Adipose tissue (tissue), 3 donors: ENCODE measurements at regions not wholly inside any gene's neighbourhood (a gene's known extent, or its start where the extent isn't known, plus 50 kb on each side); places are given as distances from the start of the nearest gene placed in this dataset.
"Not testable (repeated sequence)": the region's sequence is repeated elsewhere in the genome, so short reads cannot be mapped to it uniquely, and the experiment has no call there.

ENCODE experiments used
- H3K27ac ChIP-seq: one replicate; pipeline ENCODE4 v1.5.1; 2013; ENCODE audit warnings: low read depth, low read length
- WGBS, 3 donors: extraction: QIAGEN DNeasy Blood & Tissue Kit; methylation state at CpG; one replicate each; pipeline ENCODE4 v1.1.7; 2013; 5-methylcytosine and 5-hydroxymethylcytosine counted together
- donor health status: healthy with polysubstance abuse.
- donor health status: Bipolar disorder and iron deficiency.
- donor health status: healthy.

- 71 to 78% (median 77%) methylated on average over 9 of the region's 9 CpGs for WGBS, 3 donors
- H3K27ac ChIP-seq: no peak overlapping the region
These were observed 112.5 kb downstream of the RPLP1 start for GRCh38 chr15:69565066-69565655.

GRCh38 chr15:69567238-69567760 lies 114.7 kb downstream of the RPLP1 start:
- H3K27ac ChIP-seq: not testable (repeated sequence)
- 93 to 97% (median 96%) methylated on average over 31 of the region's 31 CpGs for WGBS, 3 donors

DNA sequence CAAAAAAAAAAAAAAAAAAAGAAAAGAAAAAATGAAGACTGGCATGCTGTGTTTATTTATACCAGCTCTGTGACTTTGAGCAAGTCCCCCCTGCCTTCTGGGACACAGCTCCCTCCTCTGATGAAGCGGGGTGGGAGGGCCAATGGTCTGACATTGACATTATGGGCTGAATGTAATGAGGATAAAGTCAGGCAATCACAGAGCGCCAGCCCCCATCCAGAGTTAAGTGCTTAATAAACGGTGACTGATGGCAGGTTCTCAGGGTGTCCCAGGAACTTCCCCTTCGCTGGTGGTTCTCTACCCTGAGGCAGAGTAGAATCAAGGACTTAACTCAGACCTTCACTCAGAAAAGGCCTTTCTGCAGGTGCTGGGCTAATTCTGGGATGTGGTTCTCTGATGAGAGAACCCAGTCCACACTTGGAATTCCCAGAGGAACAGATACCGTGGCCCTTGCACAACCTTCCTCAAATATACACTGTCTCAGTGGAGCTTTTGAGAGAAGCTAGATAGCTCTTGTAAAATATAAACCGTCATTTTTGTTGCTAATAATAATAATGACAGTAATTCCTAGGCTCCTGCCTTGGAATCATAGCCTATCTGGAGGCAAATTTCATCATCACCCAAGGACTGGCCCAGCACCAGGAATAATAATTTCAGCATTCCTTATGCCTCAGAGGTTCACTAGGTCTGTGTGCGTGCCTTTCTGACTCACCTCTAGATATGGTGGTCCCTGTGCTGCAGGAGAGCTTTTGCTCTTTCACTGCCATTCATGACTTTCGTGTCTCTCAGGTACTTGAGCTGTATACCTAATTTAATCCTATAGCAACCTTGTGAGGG lies 115.8 kb downstream of the RPLP1 start:
- WGBS, 3 donors: 73 to 86% (median 77%) methylated on average over 8 of the region's 8 CpGs

DNA sequence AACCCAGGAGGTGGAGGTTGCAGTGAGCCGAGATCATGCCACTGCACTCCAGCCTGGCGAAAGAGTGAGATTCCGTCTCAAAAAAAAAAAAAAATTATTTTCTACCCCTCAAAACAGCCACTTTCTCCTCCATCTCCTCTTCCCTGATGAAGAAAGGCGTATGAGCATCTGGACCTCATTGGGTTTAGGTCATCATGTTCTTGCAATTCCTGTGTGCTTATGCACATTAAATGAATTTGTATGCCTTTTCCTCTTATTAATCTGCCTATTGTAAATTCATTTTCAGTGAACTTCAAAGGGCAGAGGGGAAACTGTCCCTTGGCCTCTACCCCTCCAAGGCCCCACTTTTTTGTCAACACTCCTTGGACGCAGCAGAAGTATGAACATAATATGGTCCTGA lies 117.8 kb downstream of the RPLP1 start:
- no peak overlapping the region for H3K27ac ChIP-seq
- WGBS, 3 donors: 60 to 98% (median 93%) methylated on average over 5 of the region's 5 CpGs

More for the DNA sequence above, 115.8 kb downstream of the RPLP1 start:
- no peak overlapping the region for H3K27ac ChIP-seq

GRCh38 chr15:69570997-69571396 lies 118.4 kb downstream of the RPLP1 start:
- no peak overlapping the region for H3K27ac ChIP-seq
- WGBS, 3 donors: 96 to 97% (median 96%) methylated on average over 5 of the region's 5 CpGs

DNA sequence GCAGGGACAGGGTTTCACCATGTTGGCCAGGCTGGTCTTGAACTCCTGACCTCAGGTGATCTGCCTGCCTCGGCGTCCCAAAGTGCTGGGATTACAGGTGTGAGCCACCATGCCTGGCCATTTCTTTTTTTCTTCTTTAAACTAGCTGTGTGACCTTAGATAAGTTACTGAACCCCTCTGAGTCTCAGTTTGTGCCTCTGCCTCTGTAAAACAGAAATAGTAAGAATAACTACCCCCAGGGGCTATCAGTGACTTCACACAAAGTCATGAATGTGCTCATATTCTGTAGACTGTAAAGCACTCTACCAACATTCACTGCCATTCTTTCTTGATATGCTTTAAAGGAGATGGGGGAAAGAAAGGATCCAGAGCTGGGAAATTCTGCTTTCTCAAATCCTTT lies 120.7 kb downstream of the RPLP1 start:
- 88 to 94% (median 92%) methylated on average over 2 of the region's 2 CpGs for WGBS, 3 donors
- not testable (repeated sequence) for H3K27ac ChIP-seq

- no peak overlapping the region for H3K27ac ChIP-seq
- 62 to 83% (median 71%) methylated on average over 13 of the region's 13 CpGs for WGBS, 3 donors
These were observed 121.3 kb downstream of the RPLP1 start for GRCh38 chr15:69573815-69574475.

DNA sequence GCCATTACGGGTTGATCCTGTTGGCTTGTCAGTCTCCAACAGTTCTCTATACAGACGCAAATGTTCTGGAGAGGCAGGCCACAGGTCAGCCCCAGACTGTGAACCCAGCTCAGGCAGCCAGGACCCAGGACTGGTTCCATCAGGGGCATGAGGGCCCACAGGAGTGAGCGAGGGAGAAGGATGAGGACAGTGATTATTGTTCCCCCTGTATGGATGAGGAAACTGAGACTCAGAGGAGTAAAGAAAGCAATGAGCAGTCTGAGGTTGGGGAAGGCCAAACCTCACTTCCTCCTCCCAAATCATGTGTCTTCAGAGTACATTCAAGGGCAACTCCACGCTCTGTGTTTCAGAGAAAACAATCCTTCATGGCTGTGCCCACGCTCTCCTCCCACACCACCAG lies 121.9 kb downstream of the RPLP1 start:
- 80 to 84% (median 82%) methylated on average over 5 of the region's 5 CpGs for WGBS, 3 donors
- no peak overlapping the region for H3K27ac ChIP-seq

- H3K27ac ChIP-seq: no peak overlapping the region
- 90 to 99% (median 93%) methylated on average over 6 of the region's 6 CpGs for WGBS, 3 donors
These were observed 122.8 kb downstream of the RPLP1 start for GRCh38 chr15:69575387-69575786.

DNA sequence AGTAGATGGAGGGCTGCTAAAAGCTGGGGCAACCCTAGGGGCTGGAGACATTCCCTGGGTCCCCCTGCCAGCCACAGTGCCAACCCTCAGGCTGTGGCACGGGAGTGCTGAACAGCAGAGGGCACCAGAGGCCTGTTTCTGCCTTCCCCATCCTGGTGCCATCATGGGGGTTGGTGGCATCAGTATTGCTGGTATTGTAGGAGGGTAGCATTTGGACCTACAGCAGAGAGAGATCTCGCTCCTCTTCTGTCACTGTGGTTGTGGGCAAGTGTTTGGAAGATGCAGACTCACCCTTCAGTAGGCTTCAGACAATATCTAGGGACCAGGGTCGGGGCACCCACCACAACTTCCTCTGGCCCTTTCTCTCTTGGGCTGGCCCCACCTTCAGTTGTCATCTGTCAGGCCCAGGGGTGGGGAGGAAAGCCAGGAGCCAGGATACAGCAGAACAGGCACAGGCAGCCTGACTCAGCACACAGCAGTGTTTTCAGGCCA lies 123.5 kb downstream of the RPLP1 start:
- 34 to 53% (median 47%) methylated on average over 3 of the region's 3 CpGs for WGBS, 3 donors
- H3K27ac ChIP-seq: no peak overlapping the region

GRCh38 chr15:69576948-69577351 lies 124.3 kb downstream of the RPLP1 start:
- 38 to 88% (median 83%) methylated on average over 4 of the region's 4 CpGs for WGBS, 3 donors
- no peak overlapping the region for H3K27ac ChIP-seq

GRCh38 chr15:69577397-69577796 lies 124.8 kb downstream of the RPLP1 start:
- 82 to 91% (median 89%) methylated on average over 7 of the region's 7 CpGs for WGBS, 3 donors
- H3K27ac ChIP-seq: no peak overlapping the region

DNA sequence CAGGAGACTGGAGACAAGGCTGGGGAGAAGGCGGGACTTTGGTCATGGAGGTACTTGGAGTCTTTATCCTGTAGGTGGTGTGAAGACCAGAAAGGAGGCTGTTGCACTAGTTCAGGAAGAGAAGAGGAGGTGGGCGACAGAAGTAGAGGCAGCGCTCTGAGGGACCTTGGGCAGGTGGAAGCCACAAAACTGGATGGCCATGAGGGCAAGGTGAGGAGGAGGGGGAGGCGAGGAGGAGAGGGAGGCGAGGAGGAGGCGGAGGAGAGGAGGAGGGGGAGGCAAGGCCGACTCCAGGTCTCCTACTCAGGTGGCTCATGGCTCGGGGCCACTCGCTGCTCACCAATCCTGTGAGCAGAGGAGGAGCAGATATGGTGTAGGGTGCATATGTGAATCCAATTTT lies 125.6 kb downstream of the RPLP1 start:
- WGBS, 3 donors: 78 to 98% (median 95%) methylated on average over 9 of the region's 9 CpGs
- H3K27ac ChIP-seq: no peak overlapping the region

GRCh38 chr15:69578787-69579583 lies 126.4 kb downstream of the RPLP1 start:
- 43 to 65% (median 59%) methylated on average over 15 of the region's 15 CpGs for WGBS, 3 donors
- no peak overlapping the region for H3K27ac ChIP-seq

GRCh38 chr15:69579950-69580618 lies 127.5 kb downstream of the RPLP1 start:
- H3K27ac ChIP-seq: no peak overlapping the region
- WGBS, 3 donors: 71 to 85% (median 84%) methylated on average over 7 of the region's 7 CpGs

GRCh38 chr15:69583626-69584025 lies 131.0 kb downstream of the RPLP1 start:
- no peak overlapping the region for H3K27ac ChIP-seq
- WGBS, 3 donors: 36 to 65% (median 40%) methylated on average over 3 of the region's 3 CpGs

GRCh38 chr15:69585937-69586336 lies 133.3 kb downstream of the RPLP1 start:
- WGBS, 3 donors: 62 to 81% (median 71%) methylated on average over 3 of the region's 3 CpGs
- H3K27ac ChIP-seq: no peak overlapping the region

DNA sequence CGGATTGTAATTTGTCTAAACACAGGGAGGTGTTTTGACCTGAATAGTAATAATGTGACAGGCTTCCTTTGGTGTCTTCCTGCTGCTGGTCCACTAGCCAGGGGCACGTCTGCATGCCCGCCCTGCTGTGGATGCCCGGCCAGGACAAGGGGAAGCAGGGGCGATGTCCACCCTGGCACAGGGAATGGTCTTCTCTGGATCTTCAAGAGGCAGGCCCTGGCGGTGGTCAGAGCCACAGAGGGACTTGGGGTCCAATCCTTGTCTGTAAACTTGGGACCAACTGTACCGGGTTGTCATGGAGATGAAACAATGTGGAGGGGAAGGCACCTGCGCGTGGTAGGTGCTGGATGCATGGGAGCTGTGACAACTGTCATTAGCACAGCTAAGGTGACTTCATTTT lies 134.1 kb downstream of the RPLP1 start:
- WGBS, 3 donors: 91 to 97% (median 96%) methylated on average over 9 of the region's 9 CpGs
- no peak overlapping the region for H3K27ac ChIP-seq
